ENCODE measurements at regions not wholly inside any gene's neighbourhood (a gene's known extent, or its start where the extent isn't known, plus 50 kb on each side); places are given as distances from the start of the nearest gene placed in this dataset.
"Not testable (repeated sequence)": the region's sequence is repeated elsewhere in the genome, so short reads cannot be mapped to it uniquely, and the experiment has no call there.

GRCh38 chr7:92973293-92973731 is 136.9 kb upstream of the CDK6 start:
- DNase-seq (ENCODE audit: low read depth), result no peak

DNA sequence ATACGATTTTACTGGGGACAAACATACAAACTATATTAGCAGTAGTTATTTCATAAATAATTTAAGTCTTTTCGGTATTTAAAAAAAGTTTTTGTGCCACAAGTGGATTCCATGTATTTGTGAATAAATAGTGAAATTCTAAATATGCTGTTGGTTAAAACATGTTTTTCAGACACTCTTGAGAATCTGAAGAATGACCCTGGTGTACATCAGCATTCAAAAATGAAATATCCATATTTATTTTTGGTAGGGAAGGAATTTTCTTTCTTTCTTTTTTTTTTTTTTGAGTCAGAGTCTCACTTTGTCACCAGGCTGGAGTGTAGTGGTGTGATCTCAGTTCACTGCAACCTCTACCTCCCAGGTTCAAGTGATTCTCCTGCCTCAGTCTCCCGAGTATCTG is 136.1 kb upstream of the CDK6 start:
- no peak for DNase-seq (ENCODE audit: low read depth)

GRCh38 chr7:92969061-92969460 is 132.7 kb upstream of the CDK6 start:
- no peak for DNase-seq (ENCODE audit: low read depth)

DNA sequence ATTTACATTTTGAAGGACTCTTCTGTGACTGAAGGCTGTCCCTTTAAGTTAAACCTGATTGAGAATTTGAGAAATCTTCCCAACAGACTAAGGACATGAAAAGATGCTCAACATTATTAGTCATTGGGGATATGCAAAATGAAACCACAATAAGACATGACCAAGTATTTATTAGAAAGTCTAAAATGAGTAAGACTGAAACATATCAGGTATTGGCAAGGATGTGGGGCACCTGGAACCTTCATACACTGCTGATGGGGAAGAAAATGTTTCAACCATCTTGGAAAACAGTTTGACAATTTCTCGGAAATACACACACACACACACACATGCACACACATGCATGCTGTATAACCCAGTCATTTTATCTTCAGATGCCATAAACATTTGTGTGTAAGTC is 132.1 kb upstream of the CDK6 start:
- no peak for DNase-seq (ENCODE audit: low read depth)

DNA sequence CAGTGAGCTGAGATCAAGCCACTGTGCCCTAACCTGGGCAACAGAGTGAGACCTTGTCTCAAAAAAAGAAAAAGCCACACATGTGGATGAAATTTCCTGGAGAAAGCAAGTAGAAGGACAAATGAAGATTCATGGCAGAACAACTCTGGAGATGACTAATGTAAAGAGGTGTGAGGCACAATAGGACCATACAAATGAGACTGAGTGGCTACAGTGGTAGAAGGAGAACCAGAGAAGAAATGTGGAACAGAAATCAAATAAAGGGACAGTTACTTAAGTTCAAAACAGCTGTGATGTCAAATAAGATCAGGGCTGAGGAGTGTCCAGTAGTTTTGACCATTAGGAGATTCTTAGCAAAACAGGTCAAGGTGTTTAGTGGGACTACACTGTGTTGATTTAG is 130.9 kb upstream of the CDK6 start:
- no peak for DNase-seq (ENCODE audit: low read depth)

GRCh38 chr7:92964141-92964540 is 127.8 kb upstream of the CDK6 start:
- no peak for DNase-seq (ENCODE audit: low read depth)

DNA sequence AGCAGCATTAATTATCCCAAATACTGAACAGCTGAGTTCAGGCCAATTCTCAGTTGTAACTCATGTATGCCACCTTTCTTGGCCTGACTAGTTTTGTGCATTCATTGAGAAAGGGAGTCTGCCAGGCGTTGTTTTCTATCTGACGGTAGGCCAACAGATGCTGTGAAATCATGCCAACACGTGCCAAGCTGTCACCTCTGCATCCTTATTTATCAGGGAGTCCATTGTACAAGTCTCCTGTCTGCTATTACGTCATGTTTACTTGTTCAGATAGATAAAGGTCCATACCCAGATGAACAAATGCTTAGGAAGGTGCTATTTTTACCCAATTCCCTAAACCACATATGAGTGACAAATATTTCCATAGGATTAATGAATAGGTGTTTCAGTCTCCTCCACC is 127.2 kb upstream of the CDK6 start:
- no peak for DNase-seq (ENCODE audit: low read depth)

DNA sequence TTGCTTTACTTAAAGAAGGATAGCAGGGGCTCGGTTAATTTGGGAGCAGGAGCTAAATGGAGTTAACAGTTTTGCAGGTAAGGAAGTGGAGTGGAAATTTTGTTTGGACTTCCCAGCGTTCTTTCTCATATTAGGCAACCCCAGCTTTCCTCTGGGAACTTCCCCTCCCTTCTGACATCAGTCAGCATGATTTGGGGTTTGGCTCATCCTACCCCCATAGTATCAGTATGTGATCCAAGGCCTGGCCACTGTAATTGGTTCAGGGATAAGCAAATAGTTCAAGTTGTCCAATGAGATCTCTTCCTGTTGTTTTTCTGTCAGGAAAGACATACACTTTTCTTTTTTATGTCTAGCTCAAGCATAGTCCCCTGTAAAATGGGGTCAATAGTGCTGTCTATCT is 125.6 kb upstream of the CDK6 start:
- DNase-seq (ENCODE audit: low read depth), result no peak

DNA sequence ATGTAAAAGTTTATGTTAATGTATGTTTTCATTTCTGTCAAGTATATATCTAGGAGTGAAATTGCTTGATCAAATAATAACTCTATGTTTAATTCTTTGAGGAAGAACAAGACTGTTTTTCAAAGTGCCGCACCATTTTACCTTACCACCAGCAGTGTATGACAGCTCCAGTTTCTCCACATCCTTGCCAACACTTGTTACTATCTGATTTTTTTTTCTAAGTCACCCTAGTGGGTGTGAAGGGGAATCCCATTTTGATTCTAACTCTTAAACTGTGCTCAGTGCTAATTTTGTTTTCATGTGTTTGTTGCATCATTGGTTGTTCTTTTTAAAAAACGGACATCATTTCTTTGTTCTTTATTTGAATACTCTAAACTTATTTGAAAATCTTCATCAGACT is 120.2 kb upstream of the CDK6 start:
- no peak for DNase-seq (ENCODE audit: low read depth)

- DNase-seq (ENCODE audit: low read depth), result no peak
Measured at GRCh38 chr7:92955081-92955480, 118.7 kb upstream of the CDK6 start.

GRCh38 chr7:92953657-92954056 is 117.3 kb upstream of the CDK6 start:
- DNase-seq (ENCODE audit: low read depth), result no peak

- no peak for DNase-seq (ENCODE audit: low read depth)
Measured at GRCh38 chr7:92949748-92950147, 113.4 kb upstream of the CDK6 start.

- DNase-seq (ENCODE audit: low read depth), result no peak
Measured at GRCh38 chr7:92945840-92946239, 109.5 kb upstream of the CDK6 start.

DNA sequence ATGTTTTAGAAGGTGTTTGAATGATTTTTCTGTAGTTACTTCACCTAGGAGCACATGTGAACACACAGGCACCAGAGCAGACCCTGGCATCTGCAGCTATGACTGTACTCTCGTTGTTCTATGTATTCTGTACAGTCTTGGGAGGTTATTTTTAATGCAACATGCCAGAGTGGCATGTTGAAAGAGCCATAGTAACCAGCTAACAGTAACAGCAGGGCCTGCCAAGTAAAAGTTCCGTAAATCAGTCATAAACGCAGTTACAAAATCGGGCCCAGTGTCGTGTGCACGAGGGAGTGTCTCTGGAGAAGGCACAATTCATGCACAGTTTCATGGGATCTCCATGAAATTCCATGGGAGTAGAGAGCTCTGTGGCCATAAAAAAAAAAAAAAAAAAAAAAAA is 108.3 kb upstream of the CDK6 start:
- DNase-seq (ENCODE audit: low read depth), result no peak

GRCh38 chr7:92942706-92943105 is 106.3 kb upstream of the CDK6 start:
- DNase-seq (ENCODE audit: low read depth), result not testable (repeated sequence)

- DNase-seq (ENCODE audit: low read depth), result no peak
Measured at GRCh38 chr7:92939666-92940360, 103.4 kb upstream of the CDK6 start.

DNA sequence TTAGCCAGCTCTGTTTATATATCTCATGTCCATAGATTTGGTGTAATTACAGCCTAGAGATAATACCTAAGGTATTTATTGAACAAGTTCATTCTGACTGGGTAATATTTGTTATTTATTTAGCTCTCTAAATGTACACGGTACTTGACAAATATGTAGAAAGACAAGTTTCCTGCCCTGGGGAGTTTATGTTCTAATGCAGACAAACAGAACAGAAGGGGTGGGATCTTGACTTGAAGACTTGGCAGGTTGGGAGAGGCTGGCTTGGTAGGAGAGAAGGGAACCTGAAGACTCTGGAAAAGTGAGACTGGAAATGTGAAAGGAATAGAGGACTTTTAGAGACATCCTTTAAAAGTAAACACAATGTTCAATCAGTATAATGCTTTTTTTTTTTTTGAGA is 97.7 kb upstream of the CDK6 start:
- no peak for DNase-seq (ENCODE audit: low read depth)

GRCh38 chr7:92932450-92932849 is 96.1 kb upstream of the CDK6 start:
- no peak for DNase-seq (ENCODE audit: low read depth)

- no peak for DNase-seq (ENCODE audit: low read depth)
Measured at GRCh38 chr7:92930404-92930803, 94.0 kb upstream of the CDK6 start.

DNA sequence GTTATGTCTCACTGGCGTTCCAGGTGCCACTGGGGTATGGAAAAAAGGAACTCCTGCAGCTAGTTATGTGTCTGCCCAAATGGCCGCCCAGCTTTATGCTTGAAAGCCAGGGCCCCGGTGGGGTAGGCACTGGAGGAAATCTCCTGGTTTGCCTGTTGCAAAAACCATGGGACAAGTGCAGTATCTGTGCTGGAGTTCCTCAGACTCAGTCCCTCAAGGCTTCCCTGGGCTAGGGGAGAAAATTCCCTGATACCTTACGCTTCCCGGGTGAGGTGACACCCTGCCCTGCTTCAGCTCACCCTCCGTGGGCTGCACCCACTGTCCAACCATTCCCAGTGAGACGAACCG is 90.3 kb upstream of the CDK6 start:
- DNase-seq (ENCODE audit: low read depth), result no peak

- DNase-seq (ENCODE audit: low read depth), result no peak
Measured at GRCh38 chr7:92925876-92926696, 89.7 kb upstream of the CDK6 start.

GRCh38 chr7:92924800-92925199 is 88.4 kb upstream of the CDK6 start:
- no peak for DNase-seq (ENCODE audit: low read depth)

DNA sequence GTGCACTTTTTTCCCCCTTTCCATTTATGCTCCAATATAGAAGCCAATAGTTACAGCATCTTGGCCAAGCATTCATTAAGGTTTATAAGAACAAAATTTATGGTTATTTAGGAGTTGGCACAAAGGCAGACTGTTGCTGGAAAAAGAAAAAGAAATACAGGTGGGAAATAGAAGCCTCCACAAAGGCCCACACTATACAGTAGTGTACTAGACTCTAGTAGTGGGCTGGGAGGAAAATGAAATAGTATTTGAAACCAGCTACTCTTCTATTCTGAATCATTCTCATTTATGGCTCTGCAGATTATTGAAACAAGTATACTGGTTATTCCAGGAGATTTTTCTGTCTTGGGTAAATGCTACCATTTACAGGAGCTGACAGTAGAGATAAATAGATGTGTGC is 80.9 kb upstream of the CDK6 start:
- no peak for DNase-seq (ENCODE audit: low read depth)

GRCh38 chr7:92916770-92917224 is 80.4 kb upstream of the CDK6 start:
- no peak for DNase-seq (ENCODE audit: low read depth)

Measured in stimulated activated CD8-positive, alpha-beta memory T cell treated with anti-CD3 and anti-CD28 coated beads, Interleukin-7, amount 100 ng/mL, for 24 hours (primary cell).